ENCODE measurements at regions not wholly inside any gene's neighbourhood (a gene's known extent, or its start where the extent isn't known, plus 50 kb on each side); places are given as distances from the start of the nearest gene placed in this dataset.

DNA sequence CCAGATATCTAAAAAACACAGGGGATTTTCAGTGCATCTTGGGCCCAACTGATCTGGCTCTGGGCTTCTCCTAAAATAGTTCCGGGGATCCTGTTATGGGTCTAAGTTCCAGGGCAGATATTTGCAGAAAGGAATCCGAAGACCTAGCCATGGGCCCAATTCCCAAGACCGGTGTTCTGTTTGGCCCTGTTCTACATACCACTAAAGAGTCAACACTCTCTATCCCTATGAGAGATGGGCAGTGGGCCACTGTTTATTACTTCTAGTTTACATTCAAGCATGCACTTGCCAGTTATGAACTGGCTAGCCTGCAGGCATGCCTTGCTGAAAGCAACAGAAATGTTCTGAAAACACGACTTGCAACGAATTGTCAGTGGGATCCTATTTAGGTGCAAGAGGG, 87.4 kb upstream of the PLCB4 start:
- Histone ChIP-seq H3K27ac (ENCODE audit: low read depth, low read length) (no peak overlapping the region), H3K79me2 (ENCODE audit: control insufficient read depth in 1 of 2, insufficient read depth in 2 of 2, low read length in 2 of 2) (no peaks in the 10 kb centered on the region), H4K20me1 (replicated peaks in 1 of 2; ENCODE audit: control insufficient read depth in 1 of 2, insufficient read depth in 2 of 2, low read length in 2 of 2) (peaks cover 0 to 2% of the 10 kb centered on the region in 2 experiments), H2BK12ac (ENCODE audit: low read depth, low read length) (no peak overlapping the region), H4K5ac (ENCODE audit: insufficient read length, low read depth, low read length) (no peak overlapping the region), H2AFZ (ENCODE audit: low read length) (no peak overlapping the region), H4K91ac (replicated peaks; ENCODE audit: insufficient read length, low read length) (no peak overlapping the region), H2BK20ac (ENCODE audit: low read length) (no peak overlapping the region), H3K4ac (replicated peaks; ENCODE audit: insufficient read length, low read depth, low read length) (no peak overlapping the region), H3K4me1 (replicated peaks in 1 of 4; ENCODE audit: control insufficient read depth in 3 of 4, insufficient read depth in 4 of 4, low read length in 3 of 4) (no peaks in the 10 kb centered on the region), H2BK120ac (replicated peaks; ENCODE audit: low read depth, low read length) (peak overlapping the region; percentile 43), H3K9ac (replicated peaks in 1 of 4; ENCODE audit: extremely low read depth in 1 of 4, low read depth in 3 of 4, low read length in 3 of 4) (no peak overlapping the region), H3K56ac (replicated peaks; ENCODE audit: insufficient read length, low read depth, low read length) (no peak overlapping the region), H2BK5ac (ENCODE audit: low read depth, low read length) (no peak overlapping the region), H3K36me3 (ENCODE audit: control insufficient read depth in 2 of 4, insufficient read depth in 4 of 4, low read length in 3 of 4) (no peaks in the 10 kb centered on the region), H3K23ac (ENCODE audit: insufficient read length) (no peak overlapping the region), H3K4me2 (ENCODE audit: insufficient read depth in 1 of 2, low read depth in 2 of 2, low read length in 2 of 2) (no peak overlapping the region), H3K23me2 (ENCODE audit: low read depth, low read length) (no peaks in the 10 kb centered on the region), H3K14ac (ENCODE audit: insufficient read length) (no peak overlapping the region), H3K79me1 (ENCODE audit: low read depth, low read length) (no peaks in the 10 kb centered on the region), H2AK5ac (ENCODE audit: low read depth, low read length) (no peak overlapping the region), H3K4me3 (ENCODE audit: extremely low read depth in 1 of 4, insufficient read depth in 2 of 4, low read depth in 3 of 4, low read length in 4 of 4) (no peak overlapping the region), H3K18ac (ENCODE audit: extremely low read depth, low read length) (no peak overlapping the region), H3K27me3 (replicated peaks in 1 of 4; ENCODE audit: control insufficient read depth in 3 of 4, extremely low read depth in 1 of 4, insufficient read depth in 3 of 4, low read length in 3 of 4) (no peaks in the 10 kb centered on the region), H4K8ac (ENCODE audit: extremely low read depth, insufficient read depth, low read length) (no peak overlapping the region), H2BK15ac (ENCODE audit: low read length) (no peak overlapping the region), H3K9me3 (ENCODE audit: insufficient read depth in 2 of 2, low read depth in 1 of 2, low read length in 1 of 2) (no peaks in the 10 kb centered on the region)
- CTCF ChIA-PET (ENCODE audit: partially characterized antibody) = interaction anchor here (0.8 kb wide), 2 partner anchors 264 to 1445 kb away, joined by 3 read pairs; no protein-coding TSS in a partner anchor
- POLR2A ChIA-PET (ENCODE audit: partially characterized antibody) = no interaction called here
- 96% methylated on average over 5 of the region's 5 CpGs; no CpG with 5 or more reads in 1 of the 2 experiments for WGBS, 2 experiments (ENCODE audit: extremely low coverage in 1 of 2, insufficient coverage in 1 of 2, insufficient read length in 1 of 2, insufficient replicate concordance in 2 of 2, low coverage in 1 of 2, low lambda C conversion rate in 2 of 2, missing lambda C conversion rate in 1 of 2)
- DNase-seq (ENCODE audit: low read depth in 1 of 2, low spot score in 2 of 2) (no peak), FAIRE-seq (no peak)
- TF ChIP-seq JUND (IDR thresholded peaks at IDR 0.05; ENCODE audit: low read length) (no peak), HDAC6 (IDR thresholded peaks at IDR 0.05; ENCODE audit: low read depth, low read length) (no peak), TEAD4 (IDR thresholded peaks at IDR 0.05; ENCODE audit: low read depth, low read length) (no peak), KDM1A (IDR thresholded peaks at IDR 0.05; ENCODE audit: borderline replicate concordance, low read length) (no peak)
